OCI-LY1 (cell line): ENCODE measurements at regions not wholly inside any gene's neighbourhood (a gene's known extent, or its start where the extent isn't known, plus 50 kb on each side); places are given as distances from the start of the nearest gene placed in this dataset.

ENCODE experiments used
- EZH2 ChIP-seq: fragments of 200-600 bp; sonication (generic), shearing (Covaris generic); IDR thresholded peaks from 2 replicates; pipeline ENCODE4 v1.8.0; 2017; ENCODE audit warnings: borderline replicate concordance, mixed run types, mild to moderate bottlenecking, antibody characterized with exemption, low read length, moderate library complexity, mixed read lengths
- TF ChIP-seq, protein P1 (sequence below): fragments of 200-600 bp; sonication (generic), shearing (Covaris generic); IDR thresholded peaks from 2 replicates; pipeline ENCODE4 v1.5.1; 2017; ENCODE audit warnings: mild to moderate bottlenecking, antibody characterized with exemption, low read length, moderate library complexity, mixed read lengths

DNA sequence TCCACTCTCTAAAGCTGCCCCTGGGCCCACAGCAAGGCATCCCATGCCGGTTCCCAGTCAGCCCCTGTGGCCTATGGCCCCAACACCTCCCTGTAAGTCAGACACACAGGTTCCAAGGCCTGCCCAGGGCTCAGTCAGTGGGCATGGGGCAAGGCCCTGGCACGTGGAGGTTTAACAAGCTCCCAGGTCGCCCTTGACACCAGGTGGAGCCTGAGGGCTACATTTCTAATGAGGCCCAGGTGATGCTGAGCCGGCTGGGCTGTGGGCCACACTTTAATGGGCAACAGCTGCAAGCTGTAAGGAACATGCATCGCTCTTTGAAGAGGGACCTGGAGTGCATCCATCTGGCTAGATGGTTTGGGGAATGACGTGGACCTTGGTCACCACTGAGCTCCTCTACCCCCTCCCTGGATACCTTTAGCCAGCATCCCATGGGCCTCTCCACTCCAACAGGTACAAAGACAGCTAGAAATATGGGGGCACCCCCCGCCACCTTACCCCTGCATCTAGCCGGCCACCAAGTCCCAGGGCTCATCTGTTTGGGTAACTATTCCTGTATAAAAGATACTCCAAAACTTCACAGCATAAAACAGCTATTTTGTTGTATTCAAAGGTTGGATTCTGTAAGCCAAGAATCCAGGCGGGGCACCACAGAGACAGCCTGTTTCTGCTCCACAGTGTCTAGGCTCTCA is 122.5 kb downstream of the OAT start:
- TF ChIP-seq, protein P1, sequence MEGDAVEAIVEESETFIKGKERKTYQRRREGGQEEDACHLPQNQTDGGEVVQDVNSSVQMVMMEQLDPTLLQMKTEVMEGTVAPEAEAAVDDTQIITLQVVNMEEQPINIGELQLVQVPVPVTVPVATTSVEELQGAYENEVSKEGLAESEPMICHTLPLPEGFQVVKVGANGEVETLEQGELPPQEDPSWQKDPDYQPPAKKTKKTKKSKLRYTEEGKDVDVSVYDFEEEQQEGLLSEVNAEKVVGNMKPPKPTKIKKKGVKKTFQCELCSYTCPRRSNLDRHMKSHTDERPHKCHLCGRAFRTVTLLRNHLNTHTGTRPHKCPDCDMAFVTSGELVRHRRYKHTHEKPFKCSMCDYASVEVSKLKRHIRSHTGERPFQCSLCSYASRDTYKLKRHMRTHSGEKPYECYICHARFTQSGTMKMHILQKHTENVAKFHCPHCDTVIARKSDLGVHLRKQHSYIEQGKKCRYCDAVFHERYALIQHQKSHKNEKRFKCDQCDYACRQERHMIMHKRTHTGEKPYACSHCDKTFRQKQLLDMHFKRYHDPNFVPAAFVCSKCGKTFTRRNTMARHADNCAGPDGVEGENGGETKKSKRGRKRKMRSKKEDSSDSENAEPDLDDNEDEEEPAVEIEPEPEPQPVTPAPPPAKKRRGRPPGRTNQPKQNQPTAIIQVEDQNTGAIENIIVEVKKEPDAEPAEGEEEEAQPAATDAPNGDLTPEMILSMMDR = 0 out of 2 replicates have a peak, but pooled peaks have one; percentile 24
- no peak for TF ChIP-seq EZH2
